ENCODE measurements at regions not wholly inside any gene's neighbourhood (a gene's known extent, or its start where the extent isn't known, plus 50 kb on each side); places are given as distances from the start of the nearest gene placed in this dataset.

- TF ChIP-seq, protein P1, sequence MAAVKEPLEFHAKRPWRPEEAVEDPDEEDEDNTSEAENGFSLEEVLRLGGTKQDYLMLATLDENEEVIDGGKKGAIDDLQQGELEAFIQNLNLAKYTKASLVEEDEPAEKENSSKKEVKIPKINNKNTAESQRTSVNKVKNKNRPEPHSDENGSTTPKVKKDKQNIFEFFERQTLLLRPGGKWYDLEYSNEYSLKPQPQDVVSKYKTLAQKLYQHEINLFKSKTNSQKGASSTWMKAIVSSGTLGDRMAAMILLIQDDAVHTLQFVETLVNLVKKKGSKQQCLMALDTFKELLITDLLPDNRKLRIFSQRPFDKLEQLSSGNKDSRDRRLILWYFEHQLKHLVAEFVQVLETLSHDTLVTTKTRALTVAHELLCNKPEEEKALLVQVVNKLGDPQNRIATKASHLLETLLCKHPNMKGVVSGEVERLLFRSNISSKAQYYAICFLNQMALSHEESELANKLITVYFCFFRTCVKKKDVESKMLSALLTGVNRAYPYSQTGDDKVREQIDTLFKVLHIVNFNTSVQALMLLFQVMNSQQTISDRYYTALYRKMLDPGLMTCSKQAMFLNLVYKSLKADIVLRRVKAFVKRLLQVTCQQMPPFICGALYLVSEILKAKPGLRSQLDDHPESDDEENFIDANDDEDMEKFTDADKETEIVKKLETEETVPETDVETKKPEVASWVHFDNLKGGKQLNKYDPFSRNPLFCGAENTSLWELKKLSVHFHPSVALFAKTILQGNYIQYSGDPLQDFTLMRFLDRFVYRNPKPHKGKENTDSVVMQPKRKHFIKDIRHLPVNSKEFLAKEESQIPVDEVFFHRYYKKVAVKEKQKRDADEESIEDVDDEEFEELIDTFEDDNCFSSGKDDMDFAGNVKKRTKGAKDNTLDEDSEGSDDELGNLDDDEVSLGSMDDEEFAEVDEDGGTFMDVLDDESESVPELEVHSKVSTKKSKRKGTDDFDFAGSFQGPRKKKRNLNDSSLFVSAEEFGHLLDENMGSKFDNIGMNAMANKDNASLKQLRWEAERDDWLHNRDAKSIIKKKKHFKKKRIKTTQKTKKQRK (IDR thresholded peaks at IDR 0.05; ENCODE audit: low read depth, low read length): no peak
- TF ChIP-seq MYB (IDR thresholded peaks at IDR 0.05; ENCODE audit: borderline replicate concordance, low read depth, low read length) (no peak), DPF2 (IDR thresholded peaks at IDR 0.05) (no peak), FOXM1 (IDR thresholded peaks at IDR 0.05; ENCODE audit: low read depth, low read length) (no peak), TCF12 (IDR thresholded peaks at IDR 0.05; ENCODE audit: low read depth, low read length) (no peak), CTCF (IDR thresholded peaks at IDR 0.05 in 2 of 3, conservative IDR thresholded peaks at IDR 0.05 in 1 of 3; ENCODE audit: control insufficient read depth in 2 of 3, extremely low read depth in 1 of 3, insufficient read depth in 1 of 3, low read depth in 3 of 3, low read length in 3 of 3) (no peak), SMC3 (IDR thresholded peaks at IDR 0.05; ENCODE audit: borderline replicate concordance, low read length) (no peak), CBX5 (IDR thresholded peaks at IDR 0.05; ENCODE audit: low read depth) (no peak)
Measured at GRCh38 chr7:133183969-133184368, 68.9 kb upstream of the EXOC4 start (continued).

GRCh38 chr7:133185512-133185911, 67.4 kb upstream of the EXOC4 start:
- no peak overlapping the region for H3K4me3 ChIP-seq
- no peak overlapping the region for H2AFZ ChIP-seq (ENCODE audit: control insufficient read depth, low read depth, low read length)
- H3K27me3 ChIP-seq (replicated peaks in 1 of 2; ENCODE audit: control insufficient read depth in 2 of 2, insufficient read depth in 2 of 2, low read length in 1 of 2): no peaks in the 10 kb centered on the region; a peak in 1 of 4 replicates
- no peak overlapping the region for H3K4me2 ChIP-seq (ENCODE audit: control insufficient read depth, insufficient read depth)
- FAIRE-seq (no peak), DNase-seq (ENCODE audit: low read depth, low spot score) (no peak), ATAC-seq (no peak)
- ChIA-PET CTCF (no interaction called here), SMC1A (ENCODE audit: uncharacterized antibody, unreplicated experiment) (interaction anchor here (0.6 kb wide), 1 partner anchor 24 kb away, joined by 3 read pairs; no protein-coding TSS in a partner anchor), RAD21 (ENCODE audit: unreplicated experiment) (no interaction called here), POLR2A (no interaction called here)
- intact Hi-C loops (cut with micrococcal nuclease; ENCODE audit: unreplicated experiment) (no loop called here), in situ Hi-C loops (cut with MboI) (no loop called here)
- H3K36me3 ChIP-seq (ENCODE audit: control insufficient read depth in 2 of 2, insufficient read depth in 2 of 2, low read length in 1 of 2): no peaks in the 10 kb centered on the region
- no peak overlapping the region for H3K9ac ChIP-seq (ENCODE audit: control insufficient read depth, insufficient read depth, low read length)
- BruUV-seq (replicated peaks): no TSS peak
- H3K9me3 ChIP-seq (replicated peaks; ENCODE audit: control insufficient read depth, insufficient read depth, low read length): no peaks in the 10 kb centered on the region
- H3K79me2 ChIP-seq (ENCODE audit: control insufficient read depth, insufficient read depth, low read length): no peaks in the 10 kb centered on the region
- H3K4me1 ChIP-seq (ENCODE audit: control insufficient read depth, insufficient read depth, low read length): no peaks in the 10 kb centered on the region
- 0% methylated on average over 1 of the region's 1 CpG for WGBS (ENCODE audit: insufficient coverage, insufficient replicate concordance, low lambda C conversion rate, missing lambda C conversion rate)
- TF ChIP-seq TCF3 (IDR thresholded peaks at IDR 0.05; ENCODE audit: borderline replicate concordance, insufficient read depth, low read depth, low read length): no peak
- TF ChIP-seq EZH2 (IDR thresholded peaks at IDR 0.05; ENCODE audit: borderline replicate concordance, control insufficient read depth, low read depth, low read length): no peak
- no peak for TF ChIP-seq POLR2AphosphoS2 (IDR thresholded peaks at IDR 0.05; ENCODE audit: low read depth, low read length)
- no peak for TF ChIP-seq BACH1 (IDR thresholded peaks at IDR 0.05; ENCODE audit: borderline replicate concordance)
- TF ChIP-seq, protein P2, sequence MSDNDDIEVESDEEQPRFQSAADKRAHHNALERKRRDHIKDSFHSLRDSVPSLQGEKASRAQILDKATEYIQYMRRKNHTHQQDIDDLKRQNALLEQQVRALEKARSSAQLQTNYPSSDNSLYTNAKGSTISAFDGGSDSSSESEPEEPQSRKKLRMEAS (IDR thresholded peaks at IDR 0.05; ENCODE audit: low read depth, low read length): no peak
- TF ChIP-seq DPF2 (IDR thresholded peaks at IDR 0.05): no peak
- no peak for TF ChIP-seq CREM (IDR thresholded peaks at IDR 0.05; ENCODE audit: low read depth)
- H4K20me1 ChIP-seq (ENCODE audit: control insufficient read depth, insufficient read depth): no peaks in the 10 kb centered on the region
- no peak overlapping the region for H3K27ac ChIP-seq (ENCODE audit: control insufficient read depth, insufficient read depth)

Data from GM12878 (cell line).